UCSD-AML1 (cell line): ENCODE measurements at regions not wholly inside any gene's neighbourhood (a gene's known extent, or its start where the extent isn't known, plus 50 kb on each side); places are given as distances from the start of the nearest gene placed in this dataset.
"Not testable (repeated sequence)": the region's sequence is repeated elsewhere in the genome, so short reads cannot be mapped to it uniquely, and the experiment has no call there.

Source experiments
- DNase-seq: peaks from one replicate; lab custom pipeline; 2025; ENCODE audit not compliant: unreplicated experiment; lab: John Stamatoyannopoulos, UW

- no peak for DNase-seq
Observed at GRCh38 chr1:165147799-165148198, 208.7 kb downstream of the LMX1A start.

GRCh38 chr1:165144757-165145397, 211.6 kb downstream of the LMX1A start:
- DNase-seq, result peak; percentile 13

GRCh38 chr1:165143437-165144065, 213.0 kb downstream of the LMX1A start:
- DNase-seq, result peak; percentile 41

- DNase-seq, result no peak
Observed at GRCh38 chr1:165138960-165139359, 217.6 kb downstream of the LMX1A start.

- no peak for DNase-seq
Observed at GRCh38 chr1:165137551-165138316, 218.8 kb downstream of the LMX1A start.

GRCh38 chr1:165134431-165134830, 222.1 kb downstream of the LMX1A start:
- no peak for DNase-seq

- DNase-seq, result peak; percentile 38
Observed at GRCh38 chr1:165129568-165130164, 226.8 kb downstream of the LMX1A start.

GRCh38 chr1:165124772-165125171, 231.7 kb downstream of the LMX1A start:
- no peak for DNase-seq

GRCh38 chr1:165119086-165119485, 237.4 kb downstream of the LMX1A start:
- no peak for DNase-seq

GRCh38 chr1:165117482-165117881, 239.0 kb downstream of the LMX1A start:
- DNase-seq, result no peak

GRCh38 chr1:165116732-165117131, 239.8 kb downstream of the LMX1A start:
- no peak for DNase-seq

GRCh38 chr1:165116171-165116570, 240.3 kb downstream of the LMX1A start:
- DNase-seq, result no peak

GRCh38 chr1:165114889-165115285, 241.6 kb downstream of the LMX1A start:
- no peak for DNase-seq

- no peak for DNase-seq
Observed at GRCh38 chr1:165114022-165114888, 242.3 kb downstream of the LMX1A start.

- DNase-seq, result no peak
Observed at GRCh38 chr1:165112260-165112659, 244.3 kb downstream of the LMX1A start.

- DNase-seq, result no peak
Observed at GRCh38 chr1:165109013-165109412, 247.5 kb downstream of the LMX1A start.

GRCh38 chr1:165092542-165093162, 263.9 kb downstream of the LMX1A start:
- DNase-seq, result not testable (repeated sequence)

- DNase-seq, result no peak
Observed at GRCh38 chr1:165080253-165080896, 276.1 kb downstream of the LMX1A start.

- DNase-seq, result no peak
Observed at GRCh38 chr1:165078391-165078790, 278.1 kb downstream of the LMX1A start.
